ENCODE measurements at regions not wholly inside any gene's neighbourhood (a gene's known extent, or its start where the extent isn't known, plus 50 kb on each side); places are given as distances from the start of the nearest gene placed in this dataset.

GRCh38 chr20:11841972-11842461 is 75.7 kb upstream of the BTBD3 start:
- H3K4me3 Mint-ChIP-seq: no peak overlapping the region
- H3K4me1 Mint-ChIP-seq: no peaks in the 10 kb centered on the region
- no peaks in the 10 kb centered on the region for H3K27me3 Mint-ChIP-seq
- H3K9me3 Mint-ChIP-seq: peaks cover 6% of the 10 kb centered on the region
- CTCF ChIA-PET: no interaction called here
- no peak for DNase-seq
- H3K36me3 Mint-ChIP-seq: no peaks in the 10 kb centered on the region
- no peak overlapping the region for H3K27ac Mint-ChIP-seq

GRCh38 chr20:11843289-11843688 is 74.4 kb upstream of the BTBD3 start:
- no peaks in the 10 kb centered on the region for H3K36me3 Mint-ChIP-seq
- no peak for DNase-seq
- no peaks in the 10 kb centered on the region for H3K27me3 Mint-ChIP-seq
- no peak overlapping the region for H3K4me3 Mint-ChIP-seq
- H3K4me1 Mint-ChIP-seq: no peaks in the 10 kb centered on the region
- CTCF ChIA-PET: no interaction called here
- peaks cover 3% of the 10 kb centered on the region for H3K9me3 Mint-ChIP-seq
- no peak overlapping the region for H3K27ac Mint-ChIP-seq

- DNase-seq: no peak
- CTCF ChIA-PET: no interaction called here
- Mint-ChIP-seq H3K4me1 (no peaks in the 10 kb centered on the region), H3K9me3 (peaks cover 3% of the 10 kb centered on the region), H3K27ac (no peak overlapping the region), H3K36me3 (no peaks in the 10 kb centered on the region), H3K27me3 (no peaks in the 10 kb centered on the region), H3K4me3 (no peak overlapping the region)
These were observed 73.0 kb upstream of the BTBD3 start for GRCh38 chr20:11844691-11845090.

- Mint-ChIP-seq H3K27ac (no peak overlapping the region), H3K4me3 (no peak overlapping the region)
- DNase-seq: no peak
These were observed 72.4 kb upstream of the BTBD3 start for GRCh38 chr20:11845340-11845739.

GRCh38 chr20:11846131-11846530 is 71.6 kb upstream of the BTBD3 start:
- no peaks in the 10 kb centered on the region for H3K4me1 Mint-ChIP-seq
- peaks cover 3% of the 10 kb centered on the region for H3K9me3 Mint-ChIP-seq
- H3K27ac Mint-ChIP-seq: no peak overlapping the region
- H3K4me3 Mint-ChIP-seq: no peak overlapping the region
- no peak for DNase-seq
- H3K27me3 Mint-ChIP-seq: no peaks in the 10 kb centered on the region
- CTCF ChIA-PET: no interaction called here
- no peaks in the 10 kb centered on the region for H3K36me3 Mint-ChIP-seq

More at GRCh38 chr20:11845340-11845739, 72.4 kb upstream of the BTBD3 start:
- H3K9me3 Mint-ChIP-seq: peaks cover 3% of the 10 kb centered on the region
- CTCF ChIA-PET: no interaction called here
- H3K4me1 Mint-ChIP-seq: no peaks in the 10 kb centered on the region
- H3K27me3 Mint-ChIP-seq: no peaks in the 10 kb centered on the region
- H3K36me3 Mint-ChIP-seq: no peaks in the 10 kb centered on the region

GRCh38 chr20:11847827-11848226 is 69.9 kb upstream of the BTBD3 start:
- Mint-ChIP-seq H3K9me3 (no peaks in the 10 kb centered on the region), H3K36me3 (no peaks in the 10 kb centered on the region)
- CTCF ChIA-PET: no interaction called here

GRCh38 chr20:11849270-11849915 is 68.3 kb upstream of the BTBD3 start:
- H3K4me1 Mint-ChIP-seq: no peaks in the 10 kb centered on the region
- H3K4me3 Mint-ChIP-seq: no peak overlapping the region
- no peaks in the 10 kb centered on the region for H3K27me3 Mint-ChIP-seq
- H3K36me3 Mint-ChIP-seq: no peaks in the 10 kb centered on the region
- H3K9me3 Mint-ChIP-seq: no peaks in the 10 kb centered on the region
- DNase-seq: no peak
- H3K27ac Mint-ChIP-seq: no peak overlapping the region
- CTCF ChIA-PET: no interaction called here

More at GRCh38 chr20:11847827-11848226, 69.9 kb upstream of the BTBD3 start:
- H3K4me3 Mint-ChIP-seq: no peak overlapping the region
- no peaks in the 10 kb centered on the region for H3K4me1 Mint-ChIP-seq
- no peak for DNase-seq
- H3K27me3 Mint-ChIP-seq: no peaks in the 10 kb centered on the region
- no peak overlapping the region for H3K27ac Mint-ChIP-seq

- H3K27ac Mint-ChIP-seq: no peak overlapping the region
- CTCF ChIA-PET: no interaction called here
- H3K4me3 Mint-ChIP-seq: no peak overlapping the region
- DNase-seq: no peak
- H3K9me3 Mint-ChIP-seq: no peaks in the 10 kb centered on the region
- H3K4me1 Mint-ChIP-seq: no peaks in the 10 kb centered on the region
- H3K27me3 Mint-ChIP-seq: no peaks in the 10 kb centered on the region
- no peaks in the 10 kb centered on the region for H3K36me3 Mint-ChIP-seq
These were observed 67.6 kb upstream of the BTBD3 start for GRCh38 chr20:11849976-11850670.

GRCh38 chr20:11850901-11851300 is 66.8 kb upstream of the BTBD3 start:
- no peaks in the 10 kb centered on the region for H3K9me3 Mint-ChIP-seq
- no peak overlapping the region for H3K4me3 Mint-ChIP-seq
- H3K4me1 Mint-ChIP-seq: no peaks in the 10 kb centered on the region
- DNase-seq: no peak
- CTCF ChIA-PET: no interaction called here
- no peaks in the 10 kb centered on the region for H3K36me3 Mint-ChIP-seq
- H3K27ac Mint-ChIP-seq: no peak overlapping the region
- no peaks in the 10 kb centered on the region for H3K27me3 Mint-ChIP-seq

GRCh38 chr20:11851646-11852045 is 66.0 kb upstream of the BTBD3 start:
- Mint-ChIP-seq H3K4me1 (no peaks in the 10 kb centered on the region), H3K27me3 (no peaks in the 10 kb centered on the region), H3K27ac (no peak overlapping the region), H3K9me3 (no peaks in the 10 kb centered on the region), H3K36me3 (no peaks in the 10 kb centered on the region), H3K4me3 (no peak overlapping the region)
- no peak for DNase-seq
- CTCF ChIA-PET: no interaction called here

- Mint-ChIP-seq H3K27me3 (no peaks in the 10 kb centered on the region), H3K27ac (no peak overlapping the region)
These were observed 65.5 kb upstream of the BTBD3 start for GRCh38 chr20:11852189-11852588.

GRCh38 chr20:11852811-11853210 is 64.9 kb upstream of the BTBD3 start:
- H3K9me3 Mint-ChIP-seq: no peaks in the 10 kb centered on the region
- no peaks in the 10 kb centered on the region for H3K27me3 Mint-ChIP-seq
- no peak overlapping the region for H3K4me3 Mint-ChIP-seq
- H3K4me1 Mint-ChIP-seq: no peaks in the 10 kb centered on the region
- DNase-seq: no peak
- CTCF ChIA-PET: no interaction called here
- H3K36me3 Mint-ChIP-seq: no peaks in the 10 kb centered on the region
- no peak overlapping the region for H3K27ac Mint-ChIP-seq

More at GRCh38 chr20:11852189-11852588, 65.5 kb upstream of the BTBD3 start:
- CTCF ChIA-PET: no interaction called here
- no peaks in the 10 kb centered on the region for H3K4me1 Mint-ChIP-seq
- no peaks in the 10 kb centered on the region for H3K9me3 Mint-ChIP-seq
- DNase-seq: no peak
- no peaks in the 10 kb centered on the region for H3K36me3 Mint-ChIP-seq
- H3K4me3 Mint-ChIP-seq: no peak overlapping the region

GRCh38 chr20:11853359-11853758 is 64.3 kb upstream of the BTBD3 start:
- CTCF ChIA-PET: no interaction called here
- Mint-ChIP-seq H3K4me1 (no peaks in the 10 kb centered on the region), H3K36me3 (no peaks in the 10 kb centered on the region), H3K27me3 (no peaks in the 10 kb centered on the region), H3K4me3 (no peak overlapping the region), H3K27ac (no peak overlapping the region), H3K9me3 (no peaks in the 10 kb centered on the region)
- DNase-seq: no peak

- no peak for DNase-seq
- Mint-ChIP-seq H3K27ac (no peak overlapping the region), H3K9me3 (no peaks in the 10 kb centered on the region), H3K4me1 (no peaks in the 10 kb centered on the region), H3K36me3 (no peaks in the 10 kb centered on the region), H3K27me3 (no peaks in the 10 kb centered on the region), H3K4me3 (no peak overlapping the region)
- CTCF ChIA-PET: no interaction called here
These were observed 56.2 kb upstream of the BTBD3 start for GRCh38 chr20:11861479-11861878.

- Mint-ChIP-seq H3K9me3 (no peaks in the 10 kb centered on the region), H3K4me3 (no peak overlapping the region), H3K4me1 (no peaks in the 10 kb centered on the region), H3K27ac (no peak overlapping the region), H3K27me3 (no peaks in the 10 kb centered on the region), H3K36me3 (no peaks in the 10 kb centered on the region)
- no peak for DNase-seq
- CTCF ChIA-PET: no interaction called here
These were observed 50.3 kb upstream of the BTBD3 start for GRCh38 chr20:11867291-11867919.
